Epithelial cell of esophagus (primary cell): ENCODE measurements at regions not wholly inside any gene's neighbourhood (a gene's known extent, or its start where the extent isn't known, plus 50 kb on each side); places are given as distances from the start of the nearest gene placed in this dataset.
A peak's percentile ranks its signal among the peaks of the same experiment; 100 is the strongest.

ENCODE experiments used
- DNase-seq: peaks from one replicate; pipeline ENCODE4 v3.0.0; 2010; ENCODE audit warnings: low read depth
- H3K4me3 ChIP-seq: 2 replicates; pipeline ENCODE4 v1.5.1; 2011; ENCODE audit warnings: mild to moderate bottlenecking, low read length, control low read depth
- TF ChIP-seq, protein P1 (sequence below): IDR thresholded peaks from 2 replicates; pipeline ENCODE4 v1.5.1; 2011; ENCODE audit warnings: low read depth, mild to moderate bottlenecking, low read length, control low read depth, inconsistent platforms; ENCODE audit not compliant: insufficient read depth; ENCODE audit errors: missing control alignments

DNA sequence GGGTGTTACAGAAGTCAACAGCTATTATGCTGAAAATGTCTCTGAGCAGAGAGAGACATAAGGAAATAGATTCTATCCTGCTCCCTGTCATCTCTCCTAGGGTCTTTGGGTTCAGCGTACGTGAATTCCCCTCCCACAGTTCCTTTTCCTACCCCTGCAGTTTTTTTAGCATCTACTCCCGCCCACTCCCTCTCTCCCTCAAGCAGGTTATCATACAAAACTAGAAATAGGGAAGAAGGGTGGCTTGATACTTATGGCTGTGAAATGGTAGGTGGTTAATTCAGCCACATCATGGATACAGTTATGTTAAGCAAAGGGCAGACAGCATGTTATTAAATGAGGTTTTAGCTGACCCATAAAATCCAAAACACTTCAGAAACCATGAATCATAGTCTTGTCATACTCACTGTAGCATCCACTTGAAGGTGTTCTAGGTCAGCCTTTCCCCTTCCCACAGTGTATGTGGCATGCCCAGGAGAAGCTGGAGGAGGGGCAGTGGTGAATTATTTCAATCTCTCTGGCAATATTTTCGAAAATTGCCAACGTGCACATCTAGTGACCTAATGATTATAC is 236.8 kb upstream of the SERP2 start:
- DNase-seq, result peak; percentile 39
- no peak overlapping the region for H3K4me3 ChIP-seq
- TF ChIP-seq, protein P1, sequence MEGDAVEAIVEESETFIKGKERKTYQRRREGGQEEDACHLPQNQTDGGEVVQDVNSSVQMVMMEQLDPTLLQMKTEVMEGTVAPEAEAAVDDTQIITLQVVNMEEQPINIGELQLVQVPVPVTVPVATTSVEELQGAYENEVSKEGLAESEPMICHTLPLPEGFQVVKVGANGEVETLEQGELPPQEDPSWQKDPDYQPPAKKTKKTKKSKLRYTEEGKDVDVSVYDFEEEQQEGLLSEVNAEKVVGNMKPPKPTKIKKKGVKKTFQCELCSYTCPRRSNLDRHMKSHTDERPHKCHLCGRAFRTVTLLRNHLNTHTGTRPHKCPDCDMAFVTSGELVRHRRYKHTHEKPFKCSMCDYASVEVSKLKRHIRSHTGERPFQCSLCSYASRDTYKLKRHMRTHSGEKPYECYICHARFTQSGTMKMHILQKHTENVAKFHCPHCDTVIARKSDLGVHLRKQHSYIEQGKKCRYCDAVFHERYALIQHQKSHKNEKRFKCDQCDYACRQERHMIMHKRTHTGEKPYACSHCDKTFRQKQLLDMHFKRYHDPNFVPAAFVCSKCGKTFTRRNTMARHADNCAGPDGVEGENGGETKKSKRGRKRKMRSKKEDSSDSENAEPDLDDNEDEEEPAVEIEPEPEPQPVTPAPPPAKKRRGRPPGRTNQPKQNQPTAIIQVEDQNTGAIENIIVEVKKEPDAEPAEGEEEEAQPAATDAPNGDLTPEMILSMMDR, result no peak

GRCh38 chr13:44137466-44137865 is 236.2 kb upstream of the SERP2 start:
- DNase-seq, result no peak
- TF ChIP-seq, protein P1, result no peak
- H3K4me3 ChIP-seq, result no peak overlapping the region

GRCh38 chr13:44140146-44140545 is 233.5 kb upstream of the SERP2 start:
- DNase-seq, result no peak
- TF ChIP-seq, protein P1, result no peak
- no peak overlapping the region for H3K4me3 ChIP-seq

- TF ChIP-seq, protein P1, result no peak
- peak; percentile 48 for DNase-seq
These were observed 232.5 kb upstream of the SERP2 start for GRCh38 chr13:44140888-44141724.

DNA sequence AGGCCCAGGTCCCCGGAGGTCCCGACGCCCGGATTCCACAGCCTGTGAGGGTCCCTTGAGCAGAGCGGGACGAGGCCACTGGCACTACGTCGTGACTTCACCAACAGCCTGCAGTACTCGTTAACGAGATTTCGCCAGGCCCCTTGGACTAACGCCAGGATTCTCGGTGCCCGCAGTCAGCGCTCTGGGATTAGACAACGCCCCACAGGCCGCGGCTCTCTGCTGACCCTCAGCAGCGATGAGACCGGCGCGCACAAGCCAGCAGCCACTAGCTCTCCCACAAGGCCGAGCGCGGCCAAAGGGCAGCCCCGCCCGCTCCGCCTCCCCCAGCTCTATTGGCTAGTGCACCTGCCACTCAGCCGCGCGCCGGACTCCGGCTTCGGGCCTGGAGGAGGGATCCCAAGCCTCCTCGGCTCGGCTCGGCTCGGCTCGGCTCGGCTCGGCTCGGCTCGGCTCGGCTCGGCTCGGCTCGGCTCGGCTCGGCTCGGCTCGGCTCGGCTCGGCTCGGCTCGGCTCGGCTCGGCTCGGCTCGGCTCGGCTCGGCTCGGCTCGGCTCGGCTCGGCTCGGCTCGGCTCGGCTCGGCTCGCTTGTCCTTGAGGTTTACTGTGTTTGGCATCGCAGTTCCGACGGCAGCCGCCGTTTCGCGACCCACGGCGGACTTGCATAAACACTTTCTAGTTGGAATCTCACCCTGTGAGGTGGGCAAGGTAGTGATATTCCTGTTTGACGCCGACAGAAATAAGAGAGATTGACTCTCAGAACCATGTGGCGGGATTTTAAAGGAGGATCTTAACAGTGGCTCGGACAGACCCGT is 231.7 kb upstream of the SERP2 start:
- peak overlapping the region; percentile 67 for H3K4me3 ChIP-seq
- DNase-seq, result peak; percentile 91
- TF ChIP-seq, protein P1, result peak; percentile 14

More at GRCh38 chr13:44140888-44141724, 232.5 kb upstream of the SERP2 start:
- peak overlapping the region; percentile 66 for H3K4me3 ChIP-seq

DNA sequence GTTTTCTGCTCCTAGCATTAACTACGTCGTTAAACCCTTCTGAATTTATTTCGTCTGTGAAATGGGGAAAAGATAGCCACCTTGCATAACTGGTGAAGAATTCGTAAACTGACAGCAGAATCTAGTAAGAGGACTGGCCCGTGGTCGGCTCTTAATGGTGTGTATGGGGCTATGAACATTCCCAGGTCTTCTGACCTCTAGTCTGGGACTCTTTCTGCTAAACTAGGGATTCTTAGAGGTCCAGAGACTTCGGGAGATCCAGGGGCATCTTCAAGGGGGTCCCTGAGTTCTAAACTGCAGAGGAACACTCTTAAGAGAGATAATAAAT is 231.1 kb upstream of the SERP2 start:
- H3K4me3 ChIP-seq, result peak overlapping the region; percentile 67
- no peak for DNase-seq
- TF ChIP-seq, protein P1, result no peak
